ENCODE measurements at regions not wholly inside any gene's neighbourhood (a gene's known extent, or its start where the extent isn't known, plus 50 kb on each side); places are given as distances from the start of the nearest gene placed in this dataset.

DNA sequence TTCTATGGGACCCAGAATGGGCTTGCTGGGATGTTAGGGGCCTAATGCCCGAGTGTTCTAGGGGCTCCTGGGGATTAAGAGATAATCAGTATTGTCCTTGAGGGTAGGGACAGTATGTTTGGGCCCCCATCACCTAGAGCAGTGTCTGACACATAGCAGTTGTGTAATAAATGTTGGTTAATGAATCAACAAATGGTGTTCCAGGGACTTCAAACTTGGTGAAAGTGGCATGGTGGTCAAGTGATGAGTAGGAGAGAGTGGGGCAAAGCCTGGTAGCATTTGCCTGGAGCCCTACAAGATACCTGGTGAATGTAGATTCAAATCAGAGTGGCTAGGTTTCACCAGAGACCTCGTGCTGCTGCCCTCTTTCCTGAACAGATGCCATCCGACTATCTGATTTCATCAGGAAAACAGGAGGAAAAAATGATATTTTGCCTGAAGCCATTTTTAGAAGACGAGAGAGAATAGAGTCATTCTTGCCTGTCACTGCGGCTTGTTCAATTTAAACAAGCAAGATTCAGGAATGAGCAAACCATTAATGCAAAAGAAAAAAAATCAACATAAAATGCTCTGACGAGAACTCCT, 117.3 kb downstream of the RPL22L1 start:
- no peak for TF ChIP-seq EZH2 (IDR thresholded peaks at IDR 0.05)
- TF ChIP-seq POLR2AphosphoS5 (IDR thresholded peaks at IDR 0.05; ENCODE audit: borderline replicate concordance, low read depth, low read length) = no peak
